Activated CD8-positive, alpha-beta T cell treated with anti-CD3 and anti-CD28 coated beads, Interleukin-2, amount 10 ng/mL, durations not matched to agents 7 days and 5 days (primary cell): ENCODE measurements at regions not wholly inside any gene's neighbourhood (a gene's known extent, or its start where the extent isn't known, plus 50 kb on each side); places are given as distances from the start of the nearest gene placed in this dataset.
"Not testable (repeated sequence)": the region's sequence is repeated elsewhere in the genome, so short reads cannot be mapped to it uniquely, and the experiment has no call there.

Experiments
- ATAC-seq: fragments of 150-1000 bp; cut with Tn5 transposase; one replicate; pipeline ENCODE4 v1.10.0; 2021; ENCODE audit warnings: moderate library complexity
- CTCF ChIA-PET: fragments of 350-600 bp; sonication (Branson Sonifier 250); formaldehyde crosslinking; loops from one replicate; lab custom pipeline; 2021; ENCODE audit warnings: antibody characterized with exemption; lab: Charles Lee
- POLR2A ChIA-PET: fragments of 350-600 bp; sonication (Branson Sonifier 250); formaldehyde crosslinking; loops from one replicate; lab custom pipeline; 2021; ENCODE audit warnings: antibody characterized with exemption; lab: Charles Lee
- DNase-seq: peaks from one replicate; pipeline ENCODE4 v3.0.0-alpha.2; 2020
- H3K27ac Mint-ChIP-seq: one replicate; pipeline ENCODE4 v1.8.0; 2021; ENCODE audit warnings: mild to moderate bottlenecking, mixed read lengths
- H3K27me3 Mint-ChIP-seq: one replicate; pipeline ENCODE4 v1.8.0; 2021; ENCODE audit warnings: low read depth, mixed read lengths
- H3K36me3 Mint-ChIP-seq: one replicate; pipeline ENCODE4 v1.8.0; 2021; ENCODE audit warnings: low read depth, mixed read lengths
- H3K4me1 Mint-ChIP-seq: one replicate; pipeline ENCODE4 v1.8.0; 2021; ENCODE audit warnings: low read depth, mixed read lengths
- H3K4me3 Mint-ChIP-seq: one replicate; pipeline ENCODE4 v1.8.0; 2021; ENCODE audit warnings: mild to moderate bottlenecking, mixed read lengths
- H3K9me3 Mint-ChIP-seq: one replicate; pipeline ENCODE4 v1.8.0; 2022; ENCODE audit warnings: mixed read lengths; ENCODE audit not compliant: insufficient read depth

- peak; percentile 85 for DNase-seq
- ChIA-PET CTCF (interaction anchor here (0.5 to 14.5 kb wide), 116 partner anchors 9 to 908 kb away, joined by 3 to 307 read pairs (median 5); no protein-coding TSS in a partner anchor), POLR2A (no interaction called here)
- Mint-ChIP-seq H3K27me3 (peaks cover 14% of the 10 kb centered on the region), H3K9me3 (no peaks in the 10 kb centered on the region), H3K27ac (peak overlapping the region; percentile 47), H3K36me3 (no peaks in the 10 kb centered on the region), H3K4me3 (peak overlapping the region; percentile 53), H3K4me1 (peaks cover 2% of the 10 kb centered on the region)
- ATAC-seq, result peak; percentile 98
Measured at GRCh38 chr5:148730942-148731898, 76.9 kb upstream of the HTR4 start.

- ChIA-PET CTCF (interaction anchor here (0.9 to 14.5 kb wide), 33 partner anchors 9 to 547 kb away, joined by 3 to 307 read pairs (median 5); no protein-coding TSS in a partner anchor), POLR2A (no interaction called here)
- no peak overlapping the region for H3K4me3 Mint-ChIP-seq
Measured at GRCh38 chr5:148732692-148733091, 78.4 kb upstream of the HTR4 start.

GRCh38 chr5:148733601-148734438, 79.5 kb upstream of the HTR4 start:
- no peak for ATAC-seq
- H3K4me3 Mint-ChIP-seq, result no peak overlapping the region
- peaks cover 2% of the 10 kb centered on the region for H3K4me1 Mint-ChIP-seq

More at GRCh38 chr5:148732692-148733091, 78.4 kb upstream of the HTR4 start:
- Mint-ChIP-seq H3K27ac (no peak overlapping the region), H3K27me3 (peaks cover 18% of the 10 kb centered on the region), H3K4me1 (peaks cover 2% of the 10 kb centered on the region), H3K9me3 (no peaks in the 10 kb centered on the region), H3K36me3 (no peaks in the 10 kb centered on the region)
- ATAC-seq, result no peak
- DNase-seq, result no peak

GRCh38 chr5:148734518-148734917, 80.2 kb upstream of the HTR4 start:
- no peaks in the 10 kb centered on the region for H3K36me3 Mint-ChIP-seq
- ATAC-seq (no peak), DNase-seq (no peak)
- H3K27me3 Mint-ChIP-seq, result peaks cover 19% of the 10 kb centered on the region
- no peaks in the 10 kb centered on the region for H3K9me3 Mint-ChIP-seq
- POLR2A ChIA-PET, result no interaction called here
- H3K27ac Mint-ChIP-seq, result no peak overlapping the region
- CTCF ChIA-PET, result interaction anchor here (0.7 to 14.5 kb wide), 18 partner anchors 21 to 380 kb away, joined by 3 to 307 read pairs (median 6); no protein-coding TSS in a partner anchor
- H3K4me3 Mint-ChIP-seq, result no peak overlapping the region
- H3K4me1 Mint-ChIP-seq, result peaks cover 2% of the 10 kb centered on the region

More at GRCh38 chr5:148733601-148734438, 79.5 kb upstream of the HTR4 start:
- H3K36me3 Mint-ChIP-seq, result no peaks in the 10 kb centered on the region
- DNase-seq, result peak; percentile 84
- peaks cover 21% of the 10 kb centered on the region for H3K27me3 Mint-ChIP-seq
- CTCF ChIA-PET, result interaction anchor here (0.7 to 14.5 kb wide), 34 partner anchors 8 to 548 kb away, joined by 3 to 307 read pairs (median 5); no protein-coding TSS in a partner anchor
- no peak overlapping the region for H3K27ac Mint-ChIP-seq
- POLR2A ChIA-PET, result no interaction called here
- no peaks in the 10 kb centered on the region for H3K9me3 Mint-ChIP-seq

DNA sequence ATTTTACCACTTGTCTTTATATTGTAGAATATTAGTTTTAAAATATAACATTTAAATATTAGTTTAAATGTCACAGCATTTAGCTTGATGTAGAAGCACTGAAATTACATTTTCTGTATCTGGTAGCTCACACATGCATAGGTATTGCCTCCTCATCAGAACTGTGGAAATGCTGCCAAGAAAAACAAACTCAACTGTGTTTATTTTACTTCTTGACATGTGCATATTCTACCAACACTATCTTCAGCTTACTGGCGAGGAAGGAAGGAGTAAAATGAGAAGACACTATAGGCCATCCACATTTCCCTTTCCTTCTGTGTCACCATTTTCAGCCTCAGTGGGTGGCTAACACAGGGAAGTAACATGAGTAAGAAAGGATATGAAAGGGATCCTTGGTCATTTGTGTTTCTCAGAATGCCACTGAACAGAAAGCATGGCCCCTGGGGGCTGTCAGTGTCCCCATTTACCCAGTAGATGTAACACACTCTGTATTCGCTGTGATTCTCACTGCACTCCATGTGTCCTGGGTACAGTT, 81.0 kb upstream of the HTR4 start:
- Mint-ChIP-seq H3K27me3 (peaks cover 19% of the 10 kb centered on the region), H3K4me3 (no peak overlapping the region), H3K36me3 (no peaks in the 10 kb centered on the region), H3K9me3 (no peaks in the 10 kb centered on the region), H3K27ac (no peak overlapping the region), H3K4me1 (peaks cover 4% of the 10 kb centered on the region)
- POLR2A ChIA-PET, result no interaction called here
- ATAC-seq (no peak), DNase-seq (no peak)
- CTCF ChIA-PET, result interaction anchor here (0.7 to 14.5 kb wide), 10 partner anchors 59 to 379 kb away, joined by 3 to 307 read pairs (median 5); no protein-coding TSS in a partner anchor

DNA sequence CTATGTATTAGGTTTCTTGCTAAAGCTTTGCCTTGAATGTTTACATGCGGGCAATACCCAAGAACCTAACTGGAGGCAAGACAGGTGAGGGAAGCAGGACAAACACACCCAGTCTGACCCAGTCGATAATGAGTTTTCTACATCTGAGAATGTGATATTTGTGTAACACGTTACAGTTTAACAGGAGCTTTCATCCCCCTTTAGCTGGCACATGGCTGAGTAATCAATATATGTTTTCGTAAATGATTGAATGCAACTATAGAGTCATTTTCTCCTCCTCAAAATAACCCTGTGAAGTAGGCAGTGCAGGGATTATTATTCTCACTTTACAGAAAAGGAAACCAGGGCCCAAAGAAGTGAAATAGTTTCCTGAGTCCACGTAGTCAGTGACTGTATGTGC, 84.7 kb upstream of the HTR4 start:
- Mint-ChIP-seq H3K4me1 (peaks cover 2% of the 10 kb centered on the region), H3K27ac (no peak overlapping the region), H3K9me3 (no peaks in the 10 kb centered on the region), H3K4me3 (no peak overlapping the region), H3K27me3 (peaks cover 16% of the 10 kb centered on the region), H3K36me3 (no peaks in the 10 kb centered on the region)
- ATAC-seq (no peak), DNase-seq (no peak)
- POLR2A ChIA-PET, result no interaction called here
- CTCF ChIA-PET, result interaction anchor here (0.8 to 14.5 kb wide), 9 partner anchors 7 to 376 kb away, joined by 3 to 307 read pairs (median 4); no protein-coding TSS in a partner anchor

DNA sequence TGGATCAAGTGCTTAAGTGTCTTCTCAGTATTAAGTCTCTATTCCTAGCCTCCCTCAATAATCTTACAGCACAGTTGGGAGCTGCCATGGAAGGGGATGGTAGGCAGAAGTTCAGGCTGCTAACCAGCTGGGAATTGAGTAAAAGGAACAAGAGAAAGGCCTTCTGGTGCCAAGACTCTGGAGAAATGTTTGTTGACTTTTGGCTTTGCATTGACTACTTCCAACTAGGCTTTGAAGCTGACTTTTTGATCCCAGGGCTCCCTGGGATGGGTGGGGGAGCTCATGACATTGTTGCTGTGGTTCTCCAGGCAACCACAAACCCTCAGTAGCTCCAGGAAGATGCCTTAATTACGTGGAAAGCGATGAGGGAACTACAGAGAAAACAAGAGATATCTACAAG, 85.2 kb upstream of the HTR4 start:
- Mint-ChIP-seq H3K27ac (no peak overlapping the region), H3K4me1 (peaks cover 2% of the 10 kb centered on the region), H3K27me3 (peaks cover 19% of the 10 kb centered on the region), H3K9me3 (no peaks in the 10 kb centered on the region), H3K36me3 (no peaks in the 10 kb centered on the region), H3K4me3 (no peak overlapping the region)
- CTCF ChIA-PET, result interaction anchor here (0.8 to 14.5 kb wide), 11 partner anchors 8 to 376 kb away, joined by 3 to 307 read pairs (median 6); no protein-coding TSS in a partner anchor
- DNase-seq, result no peak
- POLR2A ChIA-PET, result no interaction called here
- ATAC-seq, result no peak

DNA sequence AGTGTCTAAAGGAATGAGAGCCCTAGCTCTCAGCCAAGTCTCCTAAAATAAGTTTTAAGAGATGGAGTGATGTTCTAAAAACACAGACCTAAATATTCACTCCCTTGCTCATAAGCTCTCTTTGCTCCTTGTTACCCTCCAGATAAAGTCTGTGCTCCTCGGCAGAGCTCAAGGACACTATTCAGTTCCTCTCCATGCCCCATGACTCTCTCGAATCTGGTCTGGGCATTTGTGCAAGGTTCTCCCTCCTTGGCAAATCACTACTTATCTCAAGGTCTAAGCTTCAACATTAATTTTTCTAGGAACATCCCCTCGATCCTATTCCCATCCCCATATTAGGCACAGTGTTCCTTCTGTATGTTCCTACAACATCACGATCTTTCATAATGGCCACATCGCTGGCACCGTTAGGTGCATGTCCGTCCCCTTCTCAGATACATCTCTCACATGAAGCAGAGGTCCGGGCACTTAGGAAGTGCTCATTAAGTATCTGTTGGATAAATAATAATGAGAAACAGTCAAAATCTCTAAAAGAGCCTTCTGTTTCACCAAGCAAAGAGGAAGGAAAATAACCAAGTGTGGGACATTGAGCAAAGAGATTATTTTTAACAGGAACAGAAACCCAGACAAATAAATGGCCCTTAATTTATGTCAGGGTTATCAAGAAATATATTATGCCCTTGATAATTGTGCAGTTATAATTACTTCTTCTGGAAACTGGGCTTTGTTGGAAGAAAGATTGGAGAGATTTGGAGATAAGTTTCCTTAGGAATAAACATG, 85.9 kb upstream of the HTR4 start:
- Mint-ChIP-seq H3K36me3 (no peaks in the 10 kb centered on the region), H3K27ac (no peak overlapping the region)
- CTCF ChIA-PET, result interaction anchor here (0.5 to 14.5 kb wide), 27 partner anchors 9 to 375 kb away, joined by 3 to 307 read pairs (median 5); partner anchors contain the start of gene ADRB2

DNA sequence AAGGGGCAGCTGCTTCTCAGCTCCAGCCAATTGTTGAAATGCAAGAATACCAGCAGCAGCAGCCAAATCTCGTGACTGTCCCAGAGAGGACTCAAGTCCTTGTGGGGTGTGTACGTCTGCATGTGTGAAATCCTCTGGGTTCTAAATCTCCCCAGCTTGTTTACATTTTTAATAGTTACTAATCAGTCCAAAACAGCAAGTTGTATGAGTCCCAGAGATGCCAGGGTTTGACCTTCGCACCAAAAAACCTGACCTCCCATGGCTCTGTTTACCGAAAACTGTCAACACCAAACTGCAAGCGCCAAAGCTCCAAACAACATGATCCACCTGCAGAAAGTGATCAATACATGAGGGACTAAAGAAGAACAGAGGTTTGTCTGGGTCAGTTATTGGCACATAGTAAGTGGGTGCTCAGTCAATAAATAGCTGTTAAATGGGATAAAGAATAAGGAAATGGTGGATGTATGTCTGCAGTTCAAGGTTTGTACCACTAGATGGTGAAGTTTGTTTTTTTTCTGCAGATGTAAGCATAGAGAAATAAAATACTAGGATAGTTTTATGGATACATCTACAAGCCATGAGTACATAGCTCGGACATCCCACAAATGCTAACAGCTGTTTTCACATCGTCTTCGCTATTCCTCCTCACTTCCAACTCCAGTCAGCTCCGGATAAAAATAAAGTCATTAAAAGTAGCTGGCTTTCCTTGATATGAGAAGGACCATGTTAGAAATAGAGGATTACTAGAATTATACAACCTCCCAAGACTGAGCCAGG, 85.3 kb upstream of the ADRB2 start:
- Mint-ChIP-seq H3K9me3 (no peaks in the 10 kb centered on the region), H3K27ac (no peak overlapping the region), H3K36me3 (no peaks in the 10 kb centered on the region), H3K4me3 (no peak overlapping the region), H3K4me1 (peaks cover 2% of the 10 kb centered on the region), H3K27me3 (peaks cover 19% of the 10 kb centered on the region)
- no peak for ATAC-seq
- CTCF ChIA-PET, result interaction anchor here (0.5 to 14.5 kb wide), 44 partner anchors 9 to 1413 kb away, joined by 3 to 307 read pairs (median 4); partner anchors contain the start of gene ADRB2
- POLR2A ChIA-PET, result no interaction called here
- DNase-seq, result no peak

More for the DNA sequence above, 85.9 kb upstream of the HTR4 start:
- DNase-seq, result no peak
- peaks cover 17% of the 10 kb centered on the region for H3K27me3 Mint-ChIP-seq
- POLR2A ChIA-PET, result no interaction called here
- H3K9me3 Mint-ChIP-seq, result no peaks in the 10 kb centered on the region
- no peak for ATAC-seq
- H3K4me3 Mint-ChIP-seq, result no peak overlapping the region
- H3K4me1 Mint-ChIP-seq, result peaks cover 2% of the 10 kb centered on the region

GRCh38 chr5:148741766-148742165, 84.6 kb upstream of the ADRB2 start:
- H3K27ac Mint-ChIP-seq, H3K36me3 Mint-ChIP-seq, H3K4me1 Mint-ChIP-seq, H3K4me3 Mint-ChIP-seq, ATAC-seq, H3K9me3 Mint-ChIP-seq, POLR2A ChIA-PET, DNase-seq: not testable (repeated sequence)
- CTCF ChIA-PET, result interaction anchor here (0.5 to 14.5 kb wide), 36 partner anchors 10 to 373 kb away, joined by 3 to 307 read pairs (median 5); partner anchors contain the start of gene ADRB2
- H3K27me3 Mint-ChIP-seq, result peaks cover 21% of the 10 kb centered on the region
